Lower leg skin (tissue), 3 donors: ENCODE measurements at regions not wholly inside any gene's neighbourhood (a gene's known extent, or its start where the extent isn't known, plus 50 kb on each side); places are given as distances from the start of the nearest gene placed in this dataset.

Experiments used
- CTCF ChIP-seq, 3 donors: fragments of 450-650 bp; IDR thresholded peaks; one replicate each; pipeline ENCODE4 v1.5.1; 2016; ENCODE audit warnings: antibody characterized with exemption in 3 of 3, mild to moderate bottlenecking in 3 of 3, moderate library complexity in 2 of 3
- POLR2A ChIP-seq, 2 donors: fragments of 450-650 bp; IDR thresholded peaks; one replicate each; pipeline ENCODE4 v1.6.1; 2016 to 2017; ENCODE audit warnings: antibody characterized with exemption in 2 of 2, mild to moderate bottlenecking in 1 of 2, moderate library complexity in 1 of 2

- TF ChIP-seq POLR2A (IDR thresholded peaks at IDR 0.05) (no peak), CTCF (IDR thresholded peaks at IDR 0.05) (no peak)
Observed at GRCh38 chr5:130995254-130995515, 169.9 kb downstream of the HINT1 start.
